ENCODE measurements at regions not wholly inside any gene's neighbourhood (a gene's known extent, or its start where the extent isn't known, plus 50 kb on each side); places are given as distances from the start of the nearest gene placed in this dataset.

DNA sequence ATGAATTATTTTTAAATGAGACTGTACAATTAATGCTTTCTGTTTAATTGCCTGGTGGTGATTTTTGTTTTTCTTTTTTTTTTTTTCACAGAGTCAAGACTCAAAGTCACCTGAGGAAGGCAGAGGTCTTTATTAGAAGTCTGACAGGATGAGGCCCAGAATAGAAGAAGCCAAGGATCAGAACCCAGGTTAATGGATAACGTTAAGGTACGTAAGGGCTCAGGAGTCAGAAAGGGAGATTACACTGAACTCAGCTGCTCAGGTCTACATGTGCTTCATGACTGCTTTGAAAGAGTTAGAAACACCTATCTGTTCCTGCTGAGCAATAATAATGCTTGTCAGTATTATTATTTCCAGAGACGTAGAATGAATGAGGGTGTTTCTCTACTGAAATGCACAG, 196.5 kb downstream of the LRATD1 start (continued):
- TF ChIP-seq GABPA (IDR thresholded peaks at IDR 0.05; ENCODE audit: borderline replicate concordance, insufficient read depth, low read length) (no peak), ASH2L (IDR thresholded peaks at IDR 0.05; ENCODE audit: low read length) (no peak), CBX5 (IDR thresholded peaks at IDR 0.05; ENCODE audit: low read depth, low read length) (no peak), POLR2A (IDR thresholded peaks at IDR 0.05; ENCODE audit: control extremely low read depth in 1 of 2, low read depth in 2 of 2, low read length in 2 of 2) (no peak), ZNF274 (IDR thresholded peaks at IDR 0.05; ENCODE audit: borderline replicate concordance, extremely low read depth, low read length) (no peak), CREB1 (IDR thresholded peaks at IDR 0.05) (no peak)
- TF ChIP-seq, protein P1, sequence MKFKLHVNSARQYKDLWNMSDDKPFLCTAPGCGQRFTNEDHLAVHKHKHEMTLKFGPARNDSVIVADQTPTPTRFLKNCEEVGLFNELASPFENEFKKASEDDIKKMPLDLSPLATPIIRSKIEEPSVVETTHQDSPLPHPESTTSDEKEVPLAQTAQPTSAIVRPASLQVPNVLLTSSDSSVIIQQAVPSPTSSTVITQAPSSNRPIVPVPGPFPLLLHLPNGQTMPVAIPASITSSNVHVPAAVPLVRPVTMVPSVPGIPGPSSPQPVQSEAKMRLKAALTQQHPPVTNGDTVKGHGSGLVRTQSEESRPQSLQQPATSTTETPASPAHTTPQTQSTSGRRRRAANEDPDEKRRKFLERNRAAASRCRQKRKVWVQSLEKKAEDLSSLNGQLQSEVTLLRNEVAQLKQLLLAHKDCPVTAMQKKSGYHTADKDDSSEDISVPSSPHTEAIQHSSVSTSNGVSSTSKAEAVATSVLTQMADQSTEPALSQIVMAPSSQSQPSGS (IDR thresholded peaks at IDR 0.05; ENCODE audit: low read length): no peak
